ENCODE measurements at regions not wholly inside any gene's neighbourhood (a gene's known extent, or its start where the extent isn't known, plus 50 kb on each side); places are given as distances from the start of the nearest gene placed in this dataset.
"Not testable (repeated sequence)": the region's sequence is repeated elsewhere in the genome, so short reads cannot be mapped to it uniquely, and the experiment has no call there.

DNA sequence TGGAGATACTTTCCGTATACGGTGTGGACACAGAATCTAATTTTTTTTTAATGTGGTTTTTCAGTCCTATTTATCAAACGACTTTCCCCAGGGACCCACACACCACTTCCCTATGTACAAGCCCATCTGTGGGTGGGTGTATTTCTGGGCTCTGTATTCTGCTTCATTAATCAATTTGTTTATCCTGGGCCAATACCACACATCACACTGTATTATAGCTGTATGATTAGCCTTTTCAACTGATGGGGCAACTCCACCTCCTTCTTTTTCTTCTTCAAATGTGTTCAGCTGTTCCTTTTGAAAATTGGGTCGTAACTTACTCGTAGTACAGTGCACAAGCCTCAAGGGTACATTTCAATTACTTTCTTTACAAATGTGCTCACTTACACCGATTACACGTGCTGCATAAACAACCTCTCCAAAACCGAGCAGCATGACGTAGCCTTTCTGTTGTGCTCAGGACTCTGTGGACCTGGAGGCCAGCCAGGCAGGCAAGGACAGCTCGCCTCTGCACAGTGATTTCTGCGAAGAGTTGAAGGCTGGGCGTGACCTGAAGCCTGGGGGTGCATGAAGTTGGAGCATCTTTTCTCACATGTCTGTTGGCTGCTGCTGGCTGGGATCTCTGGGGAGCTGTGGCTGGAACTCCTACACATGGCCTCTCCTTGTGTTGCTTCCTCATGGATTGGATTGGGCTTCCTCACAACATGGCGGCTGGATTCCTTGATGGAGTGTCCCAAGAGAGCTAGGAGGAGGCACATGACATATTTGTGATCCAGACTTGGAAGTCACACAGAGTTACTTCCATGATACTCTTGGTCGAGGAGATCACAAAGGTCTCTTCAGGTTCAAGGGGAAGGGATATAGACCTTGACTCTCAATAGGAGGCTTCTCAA lies 126.5 kb downstream of the CRYAA start:
- DNase-seq (ENCODE audit: low read depth), result no peak
- no peak overlapping the region for H3K4me3 ChIP-seq (ENCODE audit: low read depth, low read length)

DNA sequence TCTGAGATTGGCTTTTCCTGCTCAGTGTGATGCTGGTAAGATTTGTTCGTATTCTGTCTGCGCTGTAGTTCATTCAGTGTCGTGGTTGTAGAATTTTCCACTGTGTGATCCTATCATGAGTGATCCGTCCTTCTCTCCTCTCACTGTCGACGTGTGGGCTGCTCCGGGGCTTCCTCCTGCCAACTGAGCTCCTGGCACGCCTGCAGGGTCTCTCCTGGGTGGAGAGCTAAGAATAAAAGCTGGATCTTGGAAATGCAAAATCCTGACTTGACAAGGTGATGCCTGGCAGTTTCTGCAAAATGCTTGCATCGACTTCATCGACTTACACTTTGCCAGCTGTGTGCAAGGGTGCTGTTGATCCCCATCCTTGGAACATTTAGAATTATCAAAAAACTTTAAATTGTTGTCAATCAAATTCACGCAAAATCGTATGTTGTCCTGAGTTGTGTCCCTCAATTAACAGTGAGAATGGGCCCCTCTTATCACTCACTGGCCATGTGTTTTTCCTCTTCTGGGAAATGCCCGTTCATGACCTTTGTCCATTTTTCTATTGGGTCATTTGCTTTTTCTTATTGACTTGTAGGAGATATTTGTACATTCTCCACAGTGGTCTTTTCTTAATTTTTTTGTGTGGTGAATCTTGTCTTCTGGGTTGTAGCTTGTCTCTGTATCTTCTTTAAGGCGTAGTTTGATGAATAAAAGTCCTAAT lies 125.5 kb downstream of the CRYAA start:
- H3K4me3 ChIP-seq (ENCODE audit: low read depth, low read length), result no peak overlapping the region
- no peak for DNase-seq (ENCODE audit: low read depth)

DNA sequence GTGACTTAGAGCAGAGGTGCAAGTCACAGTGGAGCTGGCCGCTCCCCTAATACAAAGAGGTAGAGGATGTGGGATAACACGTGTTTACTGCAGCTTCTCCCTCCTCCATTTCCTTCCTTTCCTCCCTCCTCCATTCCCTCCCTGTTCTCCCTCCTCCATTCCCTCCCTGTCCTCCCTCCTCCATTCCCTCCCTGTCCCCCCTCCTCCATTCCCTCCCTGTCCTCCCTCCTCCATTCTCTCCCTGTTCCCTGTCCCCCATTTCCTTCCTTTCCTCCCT lies 124.0 kb downstream of the CRYAA start:
- DNase-seq (ENCODE audit: low read depth), result no peak
- no peak overlapping the region for H3K4me3 ChIP-seq (ENCODE audit: low read depth, low read length)

DNA sequence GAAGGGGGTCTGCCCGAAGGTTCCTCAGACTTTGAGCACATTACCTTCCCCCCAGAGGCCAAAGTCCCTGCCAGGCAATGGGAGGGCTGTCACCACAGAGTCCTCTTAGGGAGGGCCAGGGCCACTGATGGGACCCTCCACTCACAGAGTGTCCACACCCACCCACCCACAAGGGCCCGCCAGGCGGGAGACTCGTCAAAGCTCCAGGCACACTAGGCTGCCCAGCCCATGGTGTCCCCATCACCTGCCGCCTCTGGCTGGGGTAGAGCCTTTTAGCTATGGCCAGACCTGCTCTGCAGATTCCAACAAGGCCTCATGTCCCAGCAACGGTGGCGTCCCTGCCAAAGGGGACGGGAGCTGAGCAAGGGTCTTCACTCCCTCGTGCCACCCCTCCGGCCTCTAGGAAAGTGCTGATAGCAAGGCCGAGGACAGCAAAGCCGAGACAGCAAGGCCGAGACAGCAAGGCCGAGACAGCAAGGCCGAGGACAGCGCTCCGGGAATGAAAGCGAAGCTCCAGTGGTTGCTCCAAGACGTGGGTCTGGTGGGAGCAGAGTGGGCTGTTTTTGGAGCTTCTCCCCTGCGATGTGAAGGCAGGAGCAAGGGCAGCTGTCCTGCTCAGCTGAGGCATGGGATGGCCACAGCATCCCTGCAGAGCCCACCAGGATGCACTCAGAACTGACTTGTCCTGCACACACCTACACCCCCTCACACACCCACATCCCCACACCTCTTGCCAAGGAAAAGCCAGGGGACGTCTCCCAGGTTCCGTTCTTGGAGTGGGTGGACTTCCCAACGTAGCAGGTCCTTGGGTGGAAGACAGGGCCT lies 123.4 kb downstream of the CRYAA start:
- no peak overlapping the region for H3K4me3 ChIP-seq (ENCODE audit: low read depth, low read length)
- no peak for DNase-seq (ENCODE audit: low read depth)

DNA sequence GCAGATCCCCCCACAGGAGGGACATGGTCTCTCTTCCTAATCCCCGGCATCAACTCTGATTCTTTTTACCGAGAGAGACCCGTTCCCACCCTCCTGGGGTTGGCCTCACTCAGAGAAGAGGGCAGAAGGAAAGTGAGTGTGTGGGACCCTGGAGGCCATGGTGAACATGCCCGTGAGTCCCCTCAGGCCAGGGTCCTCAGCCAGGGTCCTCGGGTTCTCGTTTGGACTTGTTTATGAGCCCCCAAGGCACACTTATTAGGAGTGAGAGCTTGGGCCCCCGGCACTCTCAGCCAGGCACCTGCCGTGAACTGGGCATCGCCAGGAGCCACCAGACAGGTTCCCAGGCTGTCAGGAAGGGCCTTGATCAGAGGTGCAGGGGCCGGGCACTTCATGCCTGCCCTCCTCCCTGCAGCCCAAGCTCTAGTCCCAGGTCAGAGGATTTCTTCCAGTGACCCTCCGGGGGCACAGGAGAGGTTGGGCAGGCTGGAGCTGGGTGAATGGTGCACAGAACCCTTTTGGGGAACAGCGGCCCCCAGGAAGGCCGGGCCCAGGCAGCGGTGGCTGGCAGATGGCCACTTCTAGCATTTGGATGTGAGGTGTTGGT lies 122.6 kb downstream of the CRYAA start:
- H3K4me3 ChIP-seq (ENCODE audit: low read depth, low read length), result no peak overlapping the region
- DNase-seq (ENCODE audit: low read depth), result no peak

DNA sequence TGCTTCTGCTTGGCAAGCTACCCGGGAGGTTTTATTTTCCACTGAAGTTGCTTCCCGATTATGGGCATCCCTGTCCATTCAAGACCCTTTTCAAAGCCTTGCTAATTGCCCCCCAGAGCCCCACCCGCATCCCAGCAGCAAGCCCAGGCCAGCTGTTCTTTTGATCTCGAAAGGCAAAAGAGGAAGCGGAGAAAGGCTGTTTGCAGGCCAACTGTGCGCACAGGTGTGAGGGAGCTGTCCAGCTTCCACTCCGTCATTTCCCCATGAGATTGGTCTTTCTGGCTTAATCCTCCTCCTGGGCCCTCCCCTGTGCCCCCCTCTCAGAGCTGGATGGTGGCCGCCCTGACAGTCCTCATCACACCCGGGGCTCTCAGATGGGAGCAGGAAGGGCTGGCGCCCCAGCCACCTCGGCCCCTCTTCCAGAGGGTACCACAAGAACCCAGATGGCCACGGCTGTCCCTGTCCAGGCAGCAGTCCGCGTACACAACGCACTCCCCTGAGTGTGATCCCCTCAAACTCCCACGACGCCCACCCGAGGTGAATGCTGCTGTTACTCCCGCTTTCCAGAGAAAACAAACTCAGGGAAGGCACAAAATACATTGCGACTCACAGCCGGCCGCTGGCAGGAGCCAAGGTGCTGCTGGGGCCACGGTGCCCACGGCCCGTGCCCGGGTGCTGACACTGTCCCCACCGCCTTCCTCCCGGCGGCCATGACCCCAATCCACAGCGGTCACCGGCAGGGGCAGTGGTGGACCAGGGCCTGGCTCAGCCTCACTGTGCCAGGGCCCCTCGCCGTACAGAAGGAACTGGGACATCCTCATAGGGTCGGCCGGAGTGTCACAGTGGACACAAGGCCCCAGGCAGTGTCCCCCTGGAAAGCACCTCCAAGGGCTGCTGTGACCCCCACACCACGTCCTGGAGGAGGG lies 121.9 kb downstream of the CRYAA start:
- no peak overlapping the region for H3K4me3 ChIP-seq (ENCODE audit: low read depth, low read length)
- no peak for DNase-seq (ENCODE audit: low read depth)

DNA sequence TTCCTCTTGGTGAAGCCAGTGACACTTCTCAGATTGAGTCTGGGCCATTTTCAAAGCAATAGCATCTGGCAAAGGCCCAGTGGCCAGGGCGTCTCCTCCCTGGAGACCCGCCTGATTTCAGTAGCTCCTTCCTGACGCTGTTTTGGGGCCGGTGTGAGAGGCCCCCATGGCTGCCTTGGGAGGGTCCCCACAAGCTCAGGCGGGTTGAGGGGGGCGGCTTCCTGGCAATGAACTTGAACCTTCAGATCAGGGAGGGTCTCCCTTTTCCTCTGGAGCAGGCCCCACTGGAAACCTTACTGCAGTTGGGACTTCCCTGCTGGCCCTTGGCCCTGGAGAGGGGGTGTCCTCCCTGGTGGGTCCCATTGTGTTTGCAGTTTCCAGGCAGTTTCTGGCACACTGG lies 121.2 kb downstream of the CRYAA start:
- DNase-seq (ENCODE audit: low read depth), result no peak
- no peak overlapping the region for H3K4me3 ChIP-seq (ENCODE audit: low read depth, low read length)

DNA sequence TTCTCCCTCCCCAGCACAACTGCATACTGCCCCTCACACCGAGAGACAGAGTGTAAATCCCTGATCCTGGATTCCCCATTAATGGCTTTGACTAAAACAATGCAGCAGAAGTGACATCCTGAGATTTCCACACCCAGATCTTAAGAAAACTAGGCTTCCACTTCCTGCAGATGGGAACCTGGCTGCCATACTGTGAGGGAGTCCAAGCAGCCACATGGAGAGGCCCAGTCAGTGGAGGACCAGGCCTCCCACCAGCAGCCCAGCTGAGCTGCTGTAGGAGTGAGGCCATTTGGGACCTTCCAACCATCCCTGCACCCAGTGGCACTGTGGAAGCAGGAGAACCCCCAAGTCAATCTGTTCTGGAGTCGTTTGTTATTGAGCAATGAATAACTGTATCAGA lies 120.6 kb downstream of the CRYAA start:
- DNase-seq (ENCODE audit: low read depth), result no peak
- H3K4me3 ChIP-seq (ENCODE audit: low read depth, low read length), result no peak overlapping the region

DNA sequence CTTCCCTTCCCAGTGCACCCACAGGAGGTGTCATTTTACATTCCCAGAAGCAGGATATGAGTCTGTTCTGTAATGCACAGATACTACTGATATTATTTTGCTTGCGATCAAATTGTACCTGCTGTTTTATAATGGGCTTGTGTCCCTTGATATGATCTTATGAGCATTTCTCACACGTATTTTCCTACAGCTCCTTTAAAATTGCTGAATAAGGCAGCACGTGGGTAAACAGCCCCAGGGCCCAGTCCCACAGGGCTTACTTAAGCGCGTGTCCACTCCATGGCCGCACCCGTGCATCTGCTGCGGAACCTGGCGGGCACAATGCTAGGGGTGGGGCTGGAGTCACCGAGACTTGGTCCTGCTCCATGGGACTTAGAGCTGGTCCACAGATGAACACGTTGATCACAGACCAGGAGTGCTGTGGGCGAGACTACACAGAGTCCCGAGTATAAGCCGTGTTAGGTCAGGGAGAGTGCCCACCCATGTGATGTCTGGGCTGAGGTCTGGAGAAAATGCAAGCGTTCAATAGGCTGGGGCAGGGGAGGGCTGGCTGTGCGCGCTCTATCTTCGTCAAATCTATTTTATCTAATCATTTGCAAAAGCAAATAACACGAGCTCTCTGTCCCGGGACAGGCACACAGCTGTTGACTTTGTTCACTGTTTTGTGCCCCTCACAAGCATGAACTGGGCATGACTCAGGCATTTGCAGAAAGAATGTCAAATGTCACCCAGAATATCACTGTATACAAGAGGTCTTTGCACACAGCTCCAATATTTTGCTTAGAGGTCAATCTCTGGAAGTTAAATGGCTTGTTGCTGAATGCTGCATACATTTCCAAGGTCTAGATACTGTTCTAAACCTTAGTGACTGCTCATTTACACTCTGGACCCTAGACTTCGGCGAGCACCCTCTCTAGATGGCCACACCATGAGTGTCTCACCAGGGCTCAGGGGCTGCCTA lies 119.3 kb downstream of the CRYAA start:
- no peak overlapping the region for H3K4me3 ChIP-seq (ENCODE audit: low read depth, low read length)
- DNase-seq (ENCODE audit: low read depth), result no peak

DNA sequence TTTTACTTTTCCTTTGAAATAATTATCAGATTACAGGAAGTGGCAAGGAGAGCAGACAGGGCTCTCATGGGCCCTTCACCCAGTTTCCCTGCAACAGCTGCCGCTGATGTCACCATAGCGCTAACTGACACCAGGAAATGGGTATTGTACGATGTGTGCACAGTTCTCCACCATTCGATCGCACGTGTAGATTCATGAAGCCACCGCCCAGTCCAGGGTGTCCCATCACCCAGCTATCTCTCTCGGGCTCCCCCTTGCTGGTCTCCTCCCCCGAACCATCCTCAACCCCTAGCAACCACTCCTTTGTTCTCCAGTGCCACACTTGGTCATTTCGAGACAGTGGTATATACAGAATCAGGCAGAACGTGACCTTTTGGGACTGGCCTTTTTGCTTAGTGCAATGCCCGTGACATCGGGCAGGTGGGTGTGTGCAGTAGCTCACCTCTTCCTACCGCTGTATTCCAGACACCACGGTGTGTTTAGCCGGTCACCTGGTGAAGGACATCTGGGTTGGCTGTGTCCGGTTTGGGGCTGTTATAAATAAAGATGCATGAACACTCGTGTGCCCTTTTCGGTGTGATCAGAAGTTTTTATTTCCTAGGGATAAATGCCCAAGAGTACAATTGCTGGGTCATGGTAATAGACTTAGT lies 118.4 kb downstream of the CRYAA start:
- no peak overlapping the region for H3K4me3 ChIP-seq (ENCODE audit: low read depth, low read length)
- DNase-seq (ENCODE audit: low read depth), result no peak

DNA sequence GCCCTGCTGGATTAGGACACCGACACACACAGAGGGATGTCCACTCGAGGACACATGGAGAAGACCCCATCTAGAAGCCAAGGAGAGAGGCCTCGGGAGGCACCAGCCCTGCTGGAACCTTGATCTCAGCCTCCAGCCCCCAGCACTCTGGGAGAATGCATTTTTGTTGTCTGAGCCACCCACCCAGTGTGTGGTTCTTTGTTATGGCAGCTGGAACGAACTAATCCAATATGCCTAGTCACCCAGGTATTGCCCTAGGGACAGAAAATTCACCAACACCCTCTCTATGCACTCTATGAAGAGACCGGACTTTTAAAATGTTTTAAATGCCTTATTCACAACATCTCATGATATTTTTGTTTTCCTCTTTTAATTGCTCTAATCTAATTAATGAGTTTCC lies 117.4 kb downstream of the CRYAA start:
- no peak overlapping the region for H3K4me3 ChIP-seq (ENCODE audit: low read depth, low read length)
- no peak for DNase-seq (ENCODE audit: low read depth)

DNA sequence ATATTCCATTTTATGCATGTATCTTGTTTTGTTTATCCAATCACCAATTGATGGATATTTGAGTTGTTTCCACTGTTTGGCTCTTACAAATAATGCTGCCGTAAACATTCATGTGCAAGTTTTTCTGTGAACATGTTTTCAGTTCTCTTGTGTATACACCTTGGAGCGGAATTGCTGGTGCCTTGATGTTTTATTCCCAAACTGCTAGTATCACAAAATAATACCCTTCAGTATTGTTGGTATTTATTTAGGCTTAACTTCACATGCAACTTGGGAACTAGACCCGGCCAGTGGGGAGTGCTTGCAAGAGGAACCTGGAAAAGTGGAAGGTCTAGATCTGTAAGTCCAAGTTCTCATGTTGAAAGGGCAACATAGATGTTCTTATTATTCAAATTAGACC lies 115.9 kb downstream of the CRYAA start:
- no peak overlapping the region for H3K4me3 ChIP-seq (ENCODE audit: low read depth, low read length)
- no peak for DNase-seq (ENCODE audit: low read depth)

DNA sequence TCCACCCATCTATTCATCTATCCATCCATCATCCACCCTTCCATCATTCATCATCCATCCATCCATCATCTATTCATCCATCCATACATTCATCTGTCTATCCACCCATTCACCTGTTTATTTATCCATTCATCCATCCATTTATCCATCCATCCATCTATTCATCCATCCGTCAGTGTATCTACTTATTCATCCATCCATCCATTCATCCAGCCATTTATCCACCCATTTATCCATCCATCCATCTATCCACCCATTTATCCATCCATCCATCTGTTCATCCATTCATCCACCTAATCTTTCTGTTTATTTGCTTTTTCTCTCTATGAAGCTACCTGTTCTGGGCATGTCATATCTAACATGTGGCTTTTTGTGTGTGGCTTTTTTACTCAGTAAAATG lies 115.4 kb downstream of the CRYAA start:
- H3K4me3 ChIP-seq (ENCODE audit: low read depth, low read length), result no peak overlapping the region
- DNase-seq (ENCODE audit: low read depth), result no peak

DNA sequence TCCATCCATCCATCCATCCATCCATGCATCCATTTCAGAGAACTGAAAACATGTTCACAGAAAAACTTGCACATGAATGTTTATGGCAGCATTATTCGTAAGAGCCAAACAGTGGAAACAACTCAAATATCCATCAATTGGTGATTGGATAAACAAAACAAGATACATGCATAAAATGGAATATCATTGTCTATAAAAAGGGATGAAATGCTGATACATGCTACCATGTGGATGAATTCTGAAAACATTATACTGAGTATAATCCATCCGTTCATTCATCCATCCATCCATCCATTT lies 115.1 kb downstream of the CRYAA start:
- DNase-seq (ENCODE audit: low read depth); H3K4me3 ChIP-seq (ENCODE audit: low read depth, low read length): not testable (repeated sequence)

DNA sequence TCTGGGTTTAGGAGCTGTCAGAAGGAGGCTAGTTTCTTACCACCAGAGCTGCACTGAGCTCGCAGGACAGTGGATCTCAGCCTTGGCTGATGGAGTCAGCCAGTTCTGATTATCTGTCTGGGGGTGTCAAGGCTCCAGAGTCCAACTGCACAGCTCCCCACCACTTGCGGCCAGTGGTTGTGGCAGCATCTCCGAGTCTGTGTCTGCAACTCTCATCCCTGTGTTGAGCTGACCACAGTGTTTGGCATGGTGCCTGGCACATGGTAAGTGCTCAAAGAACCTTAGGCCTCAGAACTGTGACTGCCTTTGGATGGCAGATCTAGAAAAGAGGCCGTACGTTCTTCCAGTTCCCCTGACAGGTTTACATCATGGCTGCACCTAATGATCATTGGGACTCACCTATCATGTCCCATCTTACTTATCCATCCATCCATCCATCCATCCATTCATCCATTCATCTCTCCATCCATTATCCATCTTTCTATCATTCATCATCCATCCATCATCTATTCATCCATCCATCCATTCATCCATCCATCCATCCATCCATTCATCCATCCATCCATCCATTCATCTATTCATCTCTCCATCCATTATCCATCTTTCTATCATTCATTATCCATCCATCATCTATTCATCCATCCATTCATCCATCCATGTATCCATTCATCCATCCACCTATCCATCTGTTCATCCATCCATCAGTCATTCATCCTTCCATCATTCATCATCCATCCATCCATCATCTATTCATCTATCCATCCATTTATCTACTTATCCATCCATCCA lies 114.5 kb downstream of the CRYAA start:
- no peak overlapping the region for H3K4me3 ChIP-seq (ENCODE audit: low read depth, low read length)
- DNase-seq (ENCODE audit: low read depth), result no peak

DNA sequence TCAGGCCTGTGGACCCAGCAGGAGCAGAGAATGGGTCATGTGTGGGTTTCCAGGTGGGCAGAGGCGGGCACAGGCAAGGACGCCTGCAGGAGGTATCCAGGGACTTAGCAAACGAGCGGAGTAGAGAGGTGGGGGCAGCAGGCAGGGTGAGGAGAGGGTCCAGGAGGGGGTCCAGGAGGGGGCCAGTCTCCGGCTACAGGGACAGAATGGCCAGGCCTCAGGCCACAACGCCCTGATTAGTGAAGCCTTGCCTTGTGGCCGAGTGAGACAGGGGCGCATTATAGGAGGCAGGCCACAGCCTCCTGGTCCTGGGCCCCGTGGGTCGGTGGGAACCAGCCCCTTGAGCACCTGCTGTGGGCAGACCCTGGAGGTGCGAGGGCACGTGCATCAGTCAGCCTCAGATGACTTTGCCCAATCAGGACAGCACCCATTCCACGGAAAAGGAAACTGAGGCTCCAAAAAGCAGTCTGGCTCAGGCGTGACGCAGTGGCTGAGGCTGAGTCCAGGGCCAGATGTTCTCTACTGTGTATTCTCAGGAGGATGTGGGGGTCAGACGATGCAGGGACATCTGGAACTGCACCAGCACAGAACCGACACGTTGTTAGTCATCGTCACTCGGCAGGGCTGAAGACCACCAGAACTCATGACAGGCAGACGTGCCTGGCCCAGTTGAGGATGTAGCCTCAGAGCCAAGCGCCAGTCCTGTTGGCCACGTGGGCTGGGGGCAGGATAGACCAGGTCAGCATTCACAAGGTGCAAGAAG lies 113.7 kb downstream of the CRYAA start:
- H3K4me3 ChIP-seq (ENCODE audit: low read depth, low read length), result no peak overlapping the region
- no peak for DNase-seq (ENCODE audit: low read depth)

Measured in skeletal muscle cell (primary cell).